ENCODE measurements at regions not wholly inside any gene's neighbourhood (a gene's known extent, or its start where the extent isn't known, plus 50 kb on each side); places are given as distances from the start of the nearest gene placed in this dataset.

DNA sequence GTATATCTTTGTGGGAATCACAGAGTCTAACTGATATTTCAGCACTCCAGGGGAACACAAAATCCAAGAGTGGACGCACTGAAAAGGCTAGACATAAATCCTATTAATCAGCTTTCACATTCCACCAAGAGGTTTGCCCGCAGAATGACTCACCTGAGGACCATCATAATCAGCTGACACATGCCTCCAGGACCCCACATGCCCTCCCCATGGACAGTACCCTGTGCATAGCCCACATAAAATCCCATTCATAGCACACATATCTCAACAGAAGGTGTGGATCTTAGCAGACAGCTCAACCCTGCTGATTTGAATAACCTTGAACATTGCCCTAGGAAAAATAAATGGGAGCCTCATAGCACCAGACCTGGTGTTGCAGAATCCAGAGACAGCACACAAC is 246.8 kb upstream of the TENT5A start:
- Histone ChIP-seq H3K4me3 (no peak overlapping the region), H3K9me3 (no peaks in the 10 kb centered on the region), H3K27me3 (no peaks in the 10 kb centered on the region), H3K36me3 (no peaks in the 10 kb centered on the region), H3K4me1 (no peaks in the 10 kb centered on the region), H3K27ac (no peak overlapping the region)
- WGBS, 5 donors = 89 to 93% (median 92%) methylated on average over 2 of the region's 2 CpGs
- intact Hi-C loops (cut with DNase I; ENCODE audit: low total_unique reads) = no loop called here
- TF ChIP-seq POLR2A (IDR thresholded peaks at IDR 0.05) (no peak), POLR2AphosphoS5 (IDR thresholded peaks at IDR 0.05) (no peak), EP300 (IDR thresholded peaks at IDR 0.05) (no peak)
- TF ChIP-seq, protein P1, sequence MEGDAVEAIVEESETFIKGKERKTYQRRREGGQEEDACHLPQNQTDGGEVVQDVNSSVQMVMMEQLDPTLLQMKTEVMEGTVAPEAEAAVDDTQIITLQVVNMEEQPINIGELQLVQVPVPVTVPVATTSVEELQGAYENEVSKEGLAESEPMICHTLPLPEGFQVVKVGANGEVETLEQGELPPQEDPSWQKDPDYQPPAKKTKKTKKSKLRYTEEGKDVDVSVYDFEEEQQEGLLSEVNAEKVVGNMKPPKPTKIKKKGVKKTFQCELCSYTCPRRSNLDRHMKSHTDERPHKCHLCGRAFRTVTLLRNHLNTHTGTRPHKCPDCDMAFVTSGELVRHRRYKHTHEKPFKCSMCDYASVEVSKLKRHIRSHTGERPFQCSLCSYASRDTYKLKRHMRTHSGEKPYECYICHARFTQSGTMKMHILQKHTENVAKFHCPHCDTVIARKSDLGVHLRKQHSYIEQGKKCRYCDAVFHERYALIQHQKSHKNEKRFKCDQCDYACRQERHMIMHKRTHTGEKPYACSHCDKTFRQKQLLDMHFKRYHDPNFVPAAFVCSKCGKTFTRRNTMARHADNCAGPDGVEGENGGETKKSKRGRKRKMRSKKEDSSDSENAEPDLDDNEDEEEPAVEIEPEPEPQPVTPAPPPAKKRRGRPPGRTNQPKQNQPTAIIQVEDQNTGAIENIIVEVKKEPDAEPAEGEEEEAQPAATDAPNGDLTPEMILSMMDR (IDR thresholded peaks at IDR 0.05) = no peak
- no peak for DNase-seq

- no peaks in the 10 kb centered on the region for H3K4me1 ChIP-seq
- DNase-seq = no peak
- no peak overlapping the region for H3K27ac ChIP-seq
- TF ChIP-seq, protein P1 (IDR thresholded peaks at IDR 0.05) = no peak
- TF ChIP-seq EP300 (IDR thresholded peaks at IDR 0.05) (no peak), POLR2A (IDR thresholded peaks at IDR 0.05) (no peak), POLR2AphosphoS5 (IDR thresholded peaks at IDR 0.05) (no peak)
- H3K27me3 ChIP-seq = no peaks in the 10 kb centered on the region
- H3K9me3 ChIP-seq = no peaks in the 10 kb centered on the region
- intact Hi-C loops (cut with DNase I; ENCODE audit: low total_unique reads) = no loop called here
- WGBS, 5 donors = 92 to 97% (median 95%) methylated on average over 1 of the region's 1 CpG
- H3K36me3 ChIP-seq = no peaks in the 10 kb centered on the region
- no peak overlapping the region for H3K4me3 ChIP-seq
Measured at GRCh38 chr6:81998432-81998831, 246.0 kb upstream of the TENT5A start.

- intact Hi-C loops (cut with DNase I; ENCODE audit: low total_unique reads) = no loop called here
- H3K27me3 ChIP-seq = no peaks in the 10 kb centered on the region
- no peak overlapping the region for H3K27ac ChIP-seq
- no peak for DNase-seq
- TF ChIP-seq EP300 (IDR thresholded peaks at IDR 0.05) (no peak), POLR2AphosphoS5 (IDR thresholded peaks at IDR 0.05) (no peak), POLR2A (IDR thresholded peaks at IDR 0.05) (no peak)
- TF ChIP-seq, protein P1 (IDR thresholded peaks at IDR 0.05) = no peak
- no peaks in the 10 kb centered on the region for H3K9me3 ChIP-seq
- no peaks in the 10 kb centered on the region for H3K4me1 ChIP-seq
- no peaks in the 10 kb centered on the region for H3K36me3 ChIP-seq
- H3K4me3 ChIP-seq = no peak overlapping the region
- 64 to 84% (median 66%) methylated on average over 4 of the region's 4 CpGs for WGBS, 5 donors
Measured at GRCh38 chr6:81997090-81997926, 244.8 kb upstream of the TENT5A start.

GRCh38 chr6:81996414-81996813 is 243.9 kb upstream of the TENT5A start:
- TF ChIP-seq POLR2A (IDR thresholded peaks at IDR 0.05) (no peak), EP300 (IDR thresholded peaks at IDR 0.05) (no peak), POLR2AphosphoS5 (IDR thresholded peaks at IDR 0.05) (no peak)
- TF ChIP-seq, protein P1 (IDR thresholded peaks at IDR 0.05) = no peak
- no peak for DNase-seq
- no peaks in the 10 kb centered on the region for H3K36me3 ChIP-seq
- 91 to 94% (median 92%) methylated on average over 4 of the region's 4 CpGs for WGBS, 5 donors
- H3K27me3 ChIP-seq = no peaks in the 10 kb centered on the region
- no peak overlapping the region for H3K27ac ChIP-seq
- no peaks in the 10 kb centered on the region for H3K4me1 ChIP-seq
- no peaks in the 10 kb centered on the region for H3K9me3 ChIP-seq
- no peak overlapping the region for H3K4me3 ChIP-seq
- intact Hi-C loops (cut with DNase I; ENCODE audit: low total_unique reads) = no loop called here
